ENCODE measurements at regions not wholly inside any gene's neighbourhood (a gene's known extent, or its start where the extent isn't known, plus 50 kb on each side); places are given as distances from the start of the nearest gene placed in this dataset.

DNA sequence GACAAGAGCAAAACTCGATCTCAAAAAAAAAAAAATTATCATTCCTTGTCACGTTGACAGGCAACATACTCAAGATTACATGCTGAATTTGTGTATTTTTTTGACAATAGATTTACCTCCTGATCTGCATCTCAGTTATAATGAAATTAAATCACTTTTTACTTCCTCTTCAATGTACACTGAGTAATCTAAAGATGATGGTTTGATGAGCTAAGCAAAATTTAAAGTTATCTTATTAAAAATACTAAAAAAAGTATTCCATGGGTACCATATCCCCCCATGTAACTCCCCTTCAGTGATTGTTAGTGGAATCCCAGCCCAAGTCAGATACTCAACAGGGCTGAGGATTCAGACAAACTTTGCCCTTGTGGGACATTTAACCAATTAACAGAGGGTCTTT is 463.2 kb downstream of the OCA2 start:
- Mint-ChIP-seq H3K9me3 (peaks cover 5% of the 10 kb centered on the region; the same call in 1 of the 2 replicates), H3K27ac (no peak overlapping the region), H3K27me3 (ENCODE audit: low read depth) (no peaks in the 10 kb centered on the region), H3K36me3 (no peaks in the 10 kb centered on the region), H3K4me1 (peaks cover 34% of the 10 kb centered on the region), H3K4me3 (no peak overlapping the region)
- CTCF ChIA-PET: no interaction called here
- no peak for ATAC-seq
- DNase-seq (ENCODE audit: low spot score): no peak
- POLR2A ChIA-PET: no interaction called here
- TF ChIP-seq, protein P1, sequence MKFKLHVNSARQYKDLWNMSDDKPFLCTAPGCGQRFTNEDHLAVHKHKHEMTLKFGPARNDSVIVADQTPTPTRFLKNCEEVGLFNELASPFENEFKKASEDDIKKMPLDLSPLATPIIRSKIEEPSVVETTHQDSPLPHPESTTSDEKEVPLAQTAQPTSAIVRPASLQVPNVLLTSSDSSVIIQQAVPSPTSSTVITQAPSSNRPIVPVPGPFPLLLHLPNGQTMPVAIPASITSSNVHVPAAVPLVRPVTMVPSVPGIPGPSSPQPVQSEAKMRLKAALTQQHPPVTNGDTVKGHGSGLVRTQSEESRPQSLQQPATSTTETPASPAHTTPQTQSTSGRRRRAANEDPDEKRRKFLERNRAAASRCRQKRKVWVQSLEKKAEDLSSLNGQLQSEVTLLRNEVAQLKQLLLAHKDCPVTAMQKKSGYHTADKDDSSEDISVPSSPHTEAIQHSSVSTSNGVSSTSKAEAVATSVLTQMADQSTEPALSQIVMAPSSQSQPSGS (CRISPR knock-in tag; IDR thresholded peaks at IDR 0.05; ENCODE audit: borderline replicate concordance, low read depth): no peak
- TF ChIP-seq ZNF219 (CRISPR knock-in tag; IDR thresholded peaks at IDR 0.05; ENCODE audit: borderline replicate concordance) (no peak), FOXK1 (CRISPR knock-in tag; IDR thresholded peaks at IDR 0.05) (no peak), EMX1 (CRISPR knock-in tag; IDR thresholded peaks at IDR 0.05) (no peak), TEAD4 (CRISPR knock-in tag; IDR thresholded peaks at IDR 0.05) (no peak), TCF7 (CRISPR knock-in tag; IDR thresholded peaks at IDR 0.05; ENCODE audit: low read depth) (no peak), JUN (CRISPR knock-in tag; IDR thresholded peaks at IDR 0.05) (no peak), IRF2 (CRISPR knock-in tag; IDR thresholded peaks at IDR 0.05; ENCODE audit: borderline replicate concordance, low read depth) (no peak), ZNF416 (CRISPR knock-in tag; IDR thresholded peaks at IDR 0.05) (no peak), ZNF671 (CRISPR knock-in tag; IDR thresholded peaks at IDR 0.05) (no peak), PRRX2 (CRISPR knock-in tag; IDR thresholded peaks at IDR 0.05) (no peak), NFATC4 (CRISPR knock-in tag; IDR thresholded peaks at IDR 0.05) (no peak)
- TF ChIP-seq, protein P2, sequence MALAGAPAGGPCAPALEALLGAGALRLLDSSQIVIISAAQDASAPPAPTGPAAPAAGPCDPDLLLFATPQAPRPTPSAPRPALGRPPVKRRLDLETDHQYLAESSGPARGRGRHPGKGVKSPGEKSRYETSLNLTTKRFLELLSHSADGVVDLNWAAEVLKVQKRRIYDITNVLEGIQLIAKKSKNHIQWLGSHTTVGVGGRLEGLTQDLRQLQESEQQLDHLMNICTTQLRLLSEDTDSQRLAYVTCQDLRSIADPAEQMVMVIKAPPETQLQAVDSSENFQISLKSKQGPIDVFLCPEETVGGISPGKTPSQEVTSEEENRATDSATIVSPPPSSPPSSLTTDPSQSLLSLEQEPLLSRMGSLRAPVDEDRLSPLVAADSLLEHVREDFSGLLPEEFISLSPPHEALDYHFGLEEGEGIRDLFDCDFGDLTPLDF (CRISPR knock-in tag; IDR thresholded peaks at IDR 0.05): no peak
- TF ChIP-seq, protein P3, sequence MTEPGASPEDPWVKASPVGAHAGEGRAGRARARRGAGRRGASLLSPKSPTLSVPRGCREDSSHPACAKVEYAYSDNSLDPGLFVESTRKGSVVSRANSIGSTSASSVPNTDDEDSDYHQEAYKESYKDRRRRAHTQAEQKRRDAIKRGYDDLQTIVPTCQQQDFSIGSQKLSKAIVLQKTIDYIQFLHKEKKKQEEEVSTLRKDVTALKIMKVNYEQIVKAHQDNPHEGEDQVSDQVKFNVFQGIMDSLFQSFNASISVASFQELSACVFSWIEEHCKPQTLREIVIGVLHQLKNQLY (CRISPR knock-in tag; IDR thresholded peaks at IDR 0.05): no peak
- TF ChIP-seq, protein P4, sequence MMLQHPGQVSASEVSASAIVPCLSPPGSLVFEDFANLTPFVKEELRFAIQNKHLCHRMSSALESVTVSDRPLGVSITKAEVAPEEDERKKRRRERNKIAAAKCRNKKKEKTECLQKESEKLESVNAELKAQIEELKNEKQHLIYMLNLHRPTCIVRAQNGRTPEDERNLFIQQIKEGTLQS (CRISPR knock-in tag; conservative IDR thresholded peaks at IDR 0.05): no peak
- TF ChIP-seq, protein P5, sequence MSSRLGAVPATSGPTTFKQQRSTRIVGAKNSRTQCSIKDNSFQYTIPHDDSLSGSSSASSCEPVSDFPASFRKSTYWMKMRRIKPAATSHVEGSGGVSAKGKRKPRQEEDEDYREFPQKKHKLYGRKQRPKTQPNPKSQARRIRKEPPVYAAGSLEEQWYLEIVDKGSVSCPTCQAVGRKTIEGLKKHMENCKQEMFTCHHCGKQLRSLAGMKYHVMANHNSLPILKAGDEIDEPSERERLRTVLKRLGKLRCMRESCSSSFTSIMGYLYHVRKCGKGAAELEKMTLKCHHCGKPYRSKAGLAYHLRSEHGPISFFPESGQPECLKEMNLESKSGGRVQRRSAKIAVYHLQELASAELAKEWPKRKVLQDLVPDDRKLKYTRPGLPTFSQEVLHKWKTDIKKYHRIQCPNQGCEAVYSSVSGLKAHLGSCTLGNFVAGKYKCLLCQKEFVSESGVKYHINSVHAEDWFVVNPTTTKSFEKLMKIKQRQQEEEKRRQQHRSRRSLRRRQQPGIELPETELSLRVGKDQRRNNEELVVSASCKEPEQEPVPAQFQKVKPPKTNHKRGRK (CRISPR knock-in tag; IDR thresholded peaks at IDR 0.05; ENCODE audit: borderline replicate concordance): no peak

DNA sequence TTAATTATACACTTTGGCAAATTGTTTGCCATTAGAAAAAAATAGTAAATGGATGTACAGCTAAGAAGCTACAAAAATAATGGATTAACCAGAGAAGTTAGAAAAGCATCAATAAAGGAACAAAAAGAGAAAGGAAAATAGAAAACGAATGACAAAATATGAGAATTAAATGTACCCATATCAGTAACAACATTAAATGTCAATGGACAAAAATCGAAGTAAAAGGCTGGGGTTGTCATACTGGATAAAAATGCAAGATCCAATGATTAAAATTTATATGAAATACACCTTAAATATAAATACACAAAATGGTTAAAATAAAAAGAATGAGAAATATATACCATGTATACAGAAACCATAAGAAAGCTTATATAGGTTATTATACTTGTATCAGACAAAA is 470.6 kb downstream of the OCA2 start:
- no peak for ATAC-seq
- H3K27ac Mint-ChIP-seq: no peak overlapping the region
- H3K4me1 Mint-ChIP-seq: peaks cover 1% of the 10 kb centered on the region
- CTCF ChIA-PET: no interaction called here
- H3K9me3 Mint-ChIP-seq: peaks cover 32% of the 10 kb centered on the region
- POLR2A ChIA-PET: no interaction called here
- 0 out of 2 replicates have a peak, but pooled peaks cover 2% of the 10 kb centered on the region for H3K27me3 Mint-ChIP-seq (ENCODE audit: low read depth)
- no peak for DNase-seq (ENCODE audit: low spot score)
- H3K36me3 Mint-ChIP-seq: peaks cover 20% of the 10 kb centered on the region
- no peak overlapping the region for H3K4me3 Mint-ChIP-seq
- TF ChIP-seq EMX1 (CRISPR knock-in tag; IDR thresholded peaks at IDR 0.05) (no peak), JAZF1 (CRISPR knock-in tag; IDR thresholded peaks at IDR 0.05) (no peak), ELF4 (CRISPR knock-in tag; IDR thresholded peaks at IDR 0.05; ENCODE audit: low read depth) (no peak), ATF1 (CRISPR knock-in tag; IDR thresholded peaks at IDR 0.05) (no peak), CREB1 (CRISPR knock-in tag; IDR thresholded peaks at IDR 0.05) (no peak), NR1H2 (CRISPR knock-in tag; IDR thresholded peaks at IDR 0.05) (no peak), NFE2L1 (CRISPR knock-in tag; IDR thresholded peaks at IDR 0.05) (no peak), SMAD4 (CRISPR knock-in tag; IDR thresholded peaks at IDR 0.05) (no peak), GABPB1 (CRISPR knock-in tag; IDR thresholded peaks at IDR 0.05) (no peak), TEAD4 (CRISPR knock-in tag; IDR thresholded peaks at IDR 0.05) (no peak), NFATC4 (CRISPR knock-in tag; IDR thresholded peaks at IDR 0.05) (no peak), ESRRA (CRISPR knock-in tag; IDR thresholded peaks at IDR 0.05; ENCODE audit: borderline replicate concordance) (no peak), CREM (CRISPR knock-in tag; IDR thresholded peaks at IDR 0.05) (no peak), TEAD1 (CRISPR knock-in tag; IDR thresholded peaks at IDR 0.05) (no peak)
- TF ChIP-seq, protein P6, sequence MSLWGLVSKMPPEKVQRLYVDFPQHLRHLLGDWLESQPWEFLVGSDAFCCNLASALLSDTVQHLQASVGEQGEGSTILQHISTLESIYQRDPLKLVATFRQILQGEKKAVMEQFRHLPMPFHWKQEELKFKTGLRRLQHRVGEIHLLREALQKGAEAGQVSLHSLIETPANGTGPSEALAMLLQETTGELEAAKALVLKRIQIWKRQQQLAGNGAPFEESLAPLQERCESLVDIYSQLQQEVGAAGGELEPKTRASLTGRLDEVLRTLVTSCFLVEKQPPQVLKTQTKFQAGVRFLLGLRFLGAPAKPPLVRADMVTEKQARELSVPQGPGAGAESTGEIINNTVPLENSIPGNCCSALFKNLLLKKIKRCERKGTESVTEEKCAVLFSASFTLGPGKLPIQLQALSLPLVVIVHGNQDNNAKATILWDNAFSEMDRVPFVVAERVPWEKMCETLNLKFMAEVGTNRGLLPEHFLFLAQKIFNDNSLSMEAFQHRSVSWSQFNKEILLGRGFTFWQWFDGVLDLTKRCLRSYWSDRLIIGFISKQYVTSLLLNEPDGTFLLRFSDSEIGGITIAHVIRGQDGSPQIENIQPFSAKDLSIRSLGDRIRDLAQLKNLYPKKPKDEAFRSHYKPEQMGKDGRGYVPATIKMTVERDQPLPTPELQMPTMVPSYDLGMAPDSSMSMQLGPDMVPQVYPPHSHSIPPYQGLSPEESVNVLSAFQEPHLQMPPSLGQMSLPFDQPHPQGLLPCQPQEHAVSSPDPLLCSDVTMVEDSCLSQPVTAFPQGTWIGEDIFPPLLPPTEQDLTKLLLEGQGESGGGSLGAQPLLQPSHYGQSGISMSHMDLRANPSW (CRISPR knock-in tag; conservative IDR thresholded peaks at IDR 0.05; ENCODE audit: low read depth): no peak
- TF ChIP-seq, protein P7, sequence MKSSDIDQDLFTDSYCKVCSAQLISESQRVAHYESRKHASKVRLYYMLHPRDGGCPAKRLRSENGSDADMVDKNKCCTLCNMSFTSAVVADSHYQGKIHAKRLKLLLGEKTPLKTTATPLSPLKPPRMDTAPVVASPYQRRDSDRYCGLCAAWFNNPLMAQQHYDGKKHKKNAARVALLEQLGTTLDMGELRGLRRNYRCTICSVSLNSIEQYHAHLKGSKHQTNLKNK (CRISPR knock-in tag; IDR thresholded peaks at IDR 0.05): no peak
- TF ChIP-seq, protein P8, sequence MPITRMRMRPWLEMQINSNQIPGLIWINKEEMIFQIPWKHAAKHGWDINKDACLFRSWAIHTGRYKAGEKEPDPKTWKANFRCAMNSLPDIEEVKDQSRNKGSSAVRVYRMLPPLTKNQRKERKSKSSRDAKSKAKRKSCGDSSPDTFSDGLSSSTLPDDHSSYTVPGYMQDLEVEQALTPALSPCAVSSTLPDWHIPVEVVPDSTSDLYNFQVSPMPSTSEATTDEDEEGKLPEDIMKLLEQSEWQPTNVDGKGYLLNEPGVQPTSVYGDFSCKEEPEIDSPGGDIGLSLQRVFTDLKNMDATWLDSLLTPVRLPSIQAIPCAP (CRISPR knock-in tag; IDR thresholded peaks at IDR 0.05): no peak

Data from WTC11 (cell line).